ENCODE measurements at regions not wholly inside any gene's neighbourhood (a gene's known extent, or its start where the extent isn't known, plus 50 kb on each side); places are given as distances from the start of the nearest gene placed in this dataset.

DNA sequence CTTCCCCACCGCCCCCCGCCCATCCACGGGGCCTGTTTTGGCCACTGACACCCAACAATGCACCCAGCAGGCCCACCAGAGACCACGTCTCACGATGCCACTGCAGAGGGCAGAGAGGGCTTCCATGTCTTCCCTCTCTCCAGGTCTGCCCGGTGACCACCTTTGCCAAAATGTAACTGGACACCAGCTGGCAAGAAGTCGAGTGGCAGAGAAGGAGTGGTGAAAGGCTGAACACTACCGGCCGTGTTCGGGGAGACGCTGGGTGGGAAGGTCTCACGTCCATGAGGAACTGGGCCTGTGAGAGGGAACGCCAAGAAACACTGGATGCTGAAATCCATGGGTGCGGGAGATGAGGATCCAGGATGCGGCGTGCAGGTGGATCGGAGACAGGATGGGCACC lies 308.2 kb downstream of the ADGRD1 start:
- H3K36me3 ChIP-seq: no peaks in the 10 kb centered on the region
- H3K4me3 ChIP-seq: no peak overlapping the region
- H3K27ac ChIP-seq: no peak overlapping the region
- TF ChIP-seq, protein P1, sequence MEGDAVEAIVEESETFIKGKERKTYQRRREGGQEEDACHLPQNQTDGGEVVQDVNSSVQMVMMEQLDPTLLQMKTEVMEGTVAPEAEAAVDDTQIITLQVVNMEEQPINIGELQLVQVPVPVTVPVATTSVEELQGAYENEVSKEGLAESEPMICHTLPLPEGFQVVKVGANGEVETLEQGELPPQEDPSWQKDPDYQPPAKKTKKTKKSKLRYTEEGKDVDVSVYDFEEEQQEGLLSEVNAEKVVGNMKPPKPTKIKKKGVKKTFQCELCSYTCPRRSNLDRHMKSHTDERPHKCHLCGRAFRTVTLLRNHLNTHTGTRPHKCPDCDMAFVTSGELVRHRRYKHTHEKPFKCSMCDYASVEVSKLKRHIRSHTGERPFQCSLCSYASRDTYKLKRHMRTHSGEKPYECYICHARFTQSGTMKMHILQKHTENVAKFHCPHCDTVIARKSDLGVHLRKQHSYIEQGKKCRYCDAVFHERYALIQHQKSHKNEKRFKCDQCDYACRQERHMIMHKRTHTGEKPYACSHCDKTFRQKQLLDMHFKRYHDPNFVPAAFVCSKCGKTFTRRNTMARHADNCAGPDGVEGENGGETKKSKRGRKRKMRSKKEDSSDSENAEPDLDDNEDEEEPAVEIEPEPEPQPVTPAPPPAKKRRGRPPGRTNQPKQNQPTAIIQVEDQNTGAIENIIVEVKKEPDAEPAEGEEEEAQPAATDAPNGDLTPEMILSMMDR (IDR thresholded peaks at IDR 0.05): no peak
- no peaks in the 10 kb centered on the region for H3K4me1 ChIP-seq
- WGBS, 2 donors: 81 to 82% methylated on average over 17 of the region's 17 CpGs
- peak in 2 of 8 donors; percentile 29 to 52 for ATAC-seq
- no peaks in the 10 kb centered on the region for H3K9me3 ChIP-seq
- intact Hi-C loops (cut with DNase I): no loop called here
- H3K27me3 ChIP-seq: peaks cover 0 to 12% (median 3%) of the 10 kb centered on the region in 7 donors
- no peak for DNase-seq

DNA sequence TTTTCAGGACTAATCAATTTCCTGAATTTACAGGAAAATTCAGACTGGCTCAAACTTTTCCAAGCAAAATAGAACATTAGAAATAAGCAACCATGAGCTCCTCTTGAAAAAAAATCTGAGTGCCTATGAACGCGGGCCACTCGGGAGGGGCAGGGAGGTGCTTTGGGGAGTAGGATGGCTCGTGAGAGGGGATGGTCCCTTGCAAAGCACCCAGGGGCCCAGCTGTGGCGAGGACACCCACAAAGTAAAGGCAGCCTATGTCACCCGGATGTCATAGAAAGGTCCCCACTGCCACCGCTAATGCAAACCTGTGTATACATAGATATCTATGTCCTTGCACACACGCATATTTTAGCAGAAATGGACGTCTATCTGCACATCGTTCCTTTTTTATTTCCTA lies 309.9 kb downstream of the ADGRD1 start:
- DNase-seq (no peak), ATAC-seq (no peak)
- Histone ChIP-seq H3K4me1 (peaks cover 0 to 4% (median 0%) of the 10 kb centered on the region in 9 donors), H3K4me3 (no peak overlapping the region), H3K36me3 (no peaks in the 10 kb centered on the region), H3K27me3 (peaks cover 0 to 5% (median 0%) of the 10 kb centered on the region in 7 donors), H3K9me3 (no peaks in the 10 kb centered on the region), H3K27ac (no peak overlapping the region)
- TF ChIP-seq, protein P1 (IDR thresholded peaks at IDR 0.05): no peak
- 82 to 83% methylated on average over 10 of the region's 10 CpGs for WGBS, 2 donors
- intact Hi-C loops (cut with DNase I): no loop called here

DNA sequence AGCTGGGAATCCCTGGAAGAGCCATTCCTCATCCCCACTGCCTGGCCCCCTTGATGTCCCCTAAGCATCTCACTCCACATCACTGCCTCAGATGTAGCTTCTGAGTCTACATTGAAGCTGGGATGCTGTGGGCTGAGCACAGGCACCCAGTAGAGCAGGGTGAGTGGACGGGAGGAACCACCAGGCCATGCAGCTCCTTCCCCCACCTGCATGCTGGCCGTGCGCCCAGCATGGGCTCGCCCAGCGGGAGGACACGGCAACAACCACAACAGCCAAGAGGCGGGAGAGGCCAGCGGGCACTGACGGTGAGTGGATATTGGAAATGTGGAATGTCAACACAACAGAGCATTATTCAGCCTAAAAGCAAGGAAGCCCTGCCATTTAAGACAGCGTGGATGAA lies 310.9 kb downstream of the ADGRD1 start:
- TF ChIP-seq, protein P1 (IDR thresholded peaks at IDR 0.05): no peak
- DNase-seq (no peak), ATAC-seq (no peak)
- H3K36me3 ChIP-seq: no peaks in the 10 kb centered on the region
- no peaks in the 10 kb centered on the region for H3K9me3 ChIP-seq
- WGBS, 2 donors: 68 to 72% methylated on average over 10 of the region's 10 CpGs
- H3K27me3 ChIP-seq: peaks cover 0 to 5% (median 0%) of the 10 kb centered on the region in 7 donors
- H3K4me3 ChIP-seq: no peak overlapping the region
- H3K27ac ChIP-seq: no peak overlapping the region
- intact Hi-C loops (cut with DNase I): loop anchor here in 1 of 10 donors (5.0 kb wide), 1 partner anchor 138 kb away; no protein-coding TSS in a partner anchor
- H3K4me1 ChIP-seq: peaks cover 0 to 4% (median 0%) of the 10 kb centered on the region in 9 donors

DNA sequence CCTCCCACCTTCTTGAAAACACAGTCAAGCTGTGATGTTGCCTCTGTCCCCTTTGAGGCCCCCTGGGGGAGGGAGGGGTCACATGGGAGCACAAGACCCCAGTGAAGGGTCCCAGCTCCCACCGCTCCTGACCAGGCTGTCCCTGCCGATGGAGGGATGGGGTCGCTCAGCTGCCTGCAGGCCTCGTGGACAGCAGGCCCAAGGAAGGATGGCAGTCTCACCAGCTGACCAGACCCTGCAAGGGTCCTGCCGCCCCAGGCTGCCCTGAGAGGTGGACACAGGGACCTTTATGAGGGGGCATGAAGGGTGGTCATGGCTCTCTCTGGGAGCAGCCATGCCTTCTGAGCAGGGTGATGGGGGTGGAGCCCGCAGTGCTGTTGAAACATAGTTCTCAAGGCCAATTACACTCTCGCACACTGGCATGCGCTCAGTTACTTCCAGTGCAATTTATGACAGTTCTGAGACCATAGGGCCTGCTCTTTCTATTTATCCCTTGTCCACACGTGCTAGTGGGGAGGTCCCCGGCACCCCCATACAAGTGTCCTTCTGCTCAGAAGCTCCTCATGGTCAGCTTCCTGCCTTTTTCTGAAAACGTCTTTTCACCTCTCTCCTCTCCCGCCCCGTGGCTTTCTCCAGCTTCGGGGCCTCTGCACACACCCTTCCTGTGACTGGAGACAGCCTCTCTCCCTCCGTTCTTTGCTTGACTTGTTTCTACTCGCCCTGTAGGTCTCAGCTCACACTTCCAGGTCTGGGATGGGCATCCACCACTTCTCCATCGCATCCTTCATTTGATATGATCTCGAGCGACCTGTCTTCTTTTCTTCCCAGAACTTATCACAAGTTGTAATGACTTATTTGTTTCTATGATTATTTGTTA lies 313.1 kb downstream of the ADGRD1 start:
- Histone ChIP-seq H3K27me3 (peaks cover 0 to 5% (median 0%) of the 10 kb centered on the region in 7 donors), H3K9me3 (no peaks in the 10 kb centered on the region), H3K4me1 (peaks cover 0 to 4% (median 0%) of the 10 kb centered on the region in 9 donors), H3K27ac (no peak overlapping the region), H3K36me3 (no peaks in the 10 kb centered on the region), H3K4me3 (no peak overlapping the region)
- no peak for ATAC-seq
- TF ChIP-seq, protein P1 (IDR thresholded peaks at IDR 0.05): no peak
- intact Hi-C loops (cut with DNase I): loop anchor here in 2 of 10 donors (2.0 to 5.0 kb wide), 2 partner anchors 135 to 136 kb away; no protein-coding TSS in a partner anchor
- no peak for DNase-seq
- WGBS, 2 donors: 77 to 79% methylated on average over 19 of the region's 19 CpGs
